GM19395 (cell line): ENCODE measurements at regions not wholly inside any gene's neighbourhood (a gene's known extent, or its start where the extent isn't known, plus 50 kb on each side); places are given as distances from the start of the nearest gene placed in this dataset.

ENCODE experiments used
- ATAC-seq: cut with Tn5 transposase; IDR thresholded peaks from one replicate; pipeline ENCODE4 v1.9.1; 2021; ENCODE audit warnings: mild to moderate bottlenecking, moderate library complexity; ENCODE audit not compliant: unreplicated experiment

DNA sequence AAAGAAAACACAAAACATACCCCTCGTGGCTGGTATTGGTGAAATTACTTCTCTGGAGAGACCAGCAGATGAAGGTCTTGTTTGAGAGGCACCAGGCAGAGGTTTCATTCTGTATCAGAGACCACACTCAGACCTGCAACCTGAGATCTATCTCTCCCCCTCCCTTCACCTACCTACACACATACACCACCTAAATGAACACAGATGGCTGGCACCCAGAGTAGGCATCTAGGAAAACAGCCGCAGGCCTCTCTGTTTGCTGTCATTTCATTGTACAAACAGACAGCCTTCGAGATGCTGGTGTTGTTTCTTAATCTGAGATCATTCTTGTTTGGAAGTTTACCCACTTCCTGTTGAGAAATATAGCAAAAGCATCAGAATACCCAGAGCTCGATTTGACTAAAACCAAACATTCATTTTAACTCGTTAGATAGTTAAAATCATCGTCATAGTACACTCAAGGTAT, 173.9 kb upstream of the SLC25A13 start:
- peak; percentile 72 for ATAC-seq

DNA sequence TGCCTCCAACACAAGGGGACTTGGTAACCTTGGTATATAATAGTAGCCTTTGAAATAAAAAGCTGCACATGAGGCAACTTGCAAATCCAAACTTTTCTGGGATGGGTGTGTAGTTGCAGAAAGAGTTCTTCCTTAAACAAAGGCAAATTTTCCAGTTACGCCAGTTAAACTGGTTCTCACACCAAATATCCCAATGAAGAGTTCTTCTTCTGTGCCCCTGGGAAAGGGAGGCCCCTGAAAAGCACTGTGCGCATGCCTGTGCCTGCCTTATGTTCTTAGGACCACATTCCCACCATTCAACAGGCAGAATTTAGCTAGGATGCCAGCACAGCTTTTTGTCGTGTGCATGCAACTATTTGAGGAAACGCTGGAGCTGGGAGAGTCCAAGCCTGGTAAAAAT, 164.8 kb upstream of the SLC25A13 start:
- ATAC-seq, result no peak

DNA sequence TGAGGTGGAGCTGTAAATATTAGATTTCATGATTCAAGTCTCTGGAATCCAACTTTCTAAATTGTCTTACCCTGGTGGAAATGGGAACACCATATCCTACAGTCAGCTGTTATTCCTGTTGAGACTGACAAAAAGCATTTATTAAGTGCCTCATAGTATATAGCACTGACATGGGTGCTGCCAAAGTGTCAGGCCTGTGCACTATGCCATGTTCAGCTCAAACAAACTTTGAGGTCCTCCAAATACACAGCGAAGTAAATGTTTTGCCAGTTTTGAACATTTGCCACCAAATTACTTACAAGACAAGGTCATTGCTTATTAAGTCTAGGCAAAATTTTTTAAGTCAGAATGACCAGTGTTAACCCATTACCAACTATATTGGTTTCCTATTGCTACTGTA, 162.9 kb upstream of the SLC25A13 start:
- ATAC-seq, result no peak

DNA sequence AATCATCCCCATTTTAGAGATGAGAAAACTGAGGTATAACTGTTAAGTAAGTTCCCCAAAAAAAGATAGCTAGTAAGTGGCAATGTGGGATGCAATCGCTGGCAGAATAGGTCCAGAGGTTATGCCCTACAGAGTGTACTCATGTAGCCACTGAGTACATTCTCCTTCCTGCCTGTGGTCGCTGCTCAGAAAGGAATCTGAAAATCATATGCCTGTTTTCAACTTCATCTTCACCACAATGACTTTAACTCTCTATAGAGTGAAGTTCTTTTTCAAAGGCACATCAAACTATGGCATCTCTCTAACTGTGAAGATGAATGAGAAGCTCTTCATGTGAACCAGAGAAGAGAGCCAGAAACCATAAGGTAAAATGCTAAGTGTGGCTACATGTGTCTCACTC, 162.2 kb upstream of the SLC25A13 start:
- no peak for ATAC-seq

DNA sequence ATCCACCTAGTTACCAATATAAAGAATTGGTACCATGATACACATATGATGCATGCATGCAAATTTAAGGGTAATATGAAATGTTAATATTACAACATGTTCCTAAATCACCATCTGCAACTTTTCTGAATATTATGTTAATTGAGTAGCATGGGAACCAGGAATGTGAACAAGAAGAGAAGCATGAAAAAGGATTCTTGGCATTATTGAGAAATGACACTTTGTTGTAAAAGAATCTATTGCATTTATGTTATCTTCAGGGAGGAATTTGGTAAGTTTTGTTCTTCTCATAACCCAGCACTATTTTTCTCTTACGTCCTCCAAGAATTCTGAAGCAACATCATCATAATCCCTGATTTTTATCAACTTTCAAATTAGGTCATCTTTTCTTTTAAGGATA, 159.9 kb upstream of the SLC25A13 start:
- ATAC-seq, result no peak

DNA sequence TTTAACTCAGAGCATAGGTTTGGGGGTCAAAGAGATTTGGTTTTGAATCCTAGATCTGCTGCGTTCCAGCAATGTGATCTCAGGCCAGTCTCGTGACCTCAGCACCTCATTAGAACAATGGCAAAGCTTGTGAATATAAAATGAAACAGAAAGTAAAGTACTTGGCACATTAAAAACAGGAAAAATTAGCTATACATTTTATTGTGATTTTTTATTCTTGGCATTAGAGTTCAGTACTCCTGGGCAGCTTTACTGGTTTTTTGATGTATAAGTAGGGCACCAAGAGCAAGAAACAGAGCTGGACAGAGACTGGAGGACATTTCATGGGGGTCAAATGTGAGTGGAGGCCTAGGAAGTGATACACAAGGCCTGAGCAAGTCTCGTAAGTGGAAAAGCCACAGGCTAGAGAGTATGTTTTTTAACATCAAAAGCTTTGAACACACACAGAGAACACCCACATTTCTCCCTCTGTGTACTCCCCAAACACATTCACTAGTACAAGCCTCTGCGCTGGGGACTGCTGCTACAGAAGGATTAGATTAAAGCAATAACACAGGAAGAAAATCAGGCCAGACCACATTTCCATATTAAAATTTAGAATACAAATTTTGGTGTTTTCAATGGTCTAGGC, 157.2 kb upstream of the SLC25A13 start:
- no peak for ATAC-seq

DNA sequence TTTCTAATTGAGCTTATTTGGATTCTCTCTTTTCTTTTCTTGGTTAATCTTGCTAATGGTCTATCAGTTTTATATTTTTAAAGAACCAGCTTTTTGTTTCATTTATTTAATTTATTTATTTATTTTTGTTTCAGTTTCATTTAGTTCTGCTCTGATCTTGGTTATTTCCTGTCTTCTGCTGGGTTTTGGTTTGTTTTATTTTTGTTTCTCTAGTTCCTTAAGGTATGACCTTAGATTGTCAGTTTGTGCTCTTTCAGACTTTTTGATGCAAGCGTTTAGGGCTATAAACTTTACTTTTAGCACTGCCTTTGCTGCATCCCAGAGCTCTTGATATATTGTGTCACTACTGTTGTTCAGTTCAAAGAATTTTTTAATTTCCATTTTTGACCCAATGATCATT, 149.7 kb upstream of the SLC25A13 start:
- ATAC-seq, result no peak

DNA sequence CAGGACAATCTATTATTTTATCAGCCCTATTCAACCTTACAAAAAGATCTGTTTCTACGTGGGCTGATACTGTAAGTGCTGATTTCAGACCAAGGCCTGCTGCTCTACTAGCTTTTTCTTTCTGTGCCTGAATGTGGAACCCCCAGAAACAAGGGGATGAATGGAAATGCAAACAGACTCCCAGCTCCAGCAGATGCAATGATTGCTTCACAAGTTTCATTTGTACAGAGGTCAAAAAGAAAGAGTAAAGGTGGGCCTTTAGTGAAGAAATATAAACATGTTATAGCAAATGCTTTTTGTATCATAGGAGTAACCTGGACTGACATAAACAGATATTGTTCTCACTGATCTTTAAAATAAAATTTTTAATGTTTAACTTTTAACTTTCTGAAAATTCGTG, 130.2 kb upstream of the SLC25A13 start:
- ATAC-seq, result no peak

DNA sequence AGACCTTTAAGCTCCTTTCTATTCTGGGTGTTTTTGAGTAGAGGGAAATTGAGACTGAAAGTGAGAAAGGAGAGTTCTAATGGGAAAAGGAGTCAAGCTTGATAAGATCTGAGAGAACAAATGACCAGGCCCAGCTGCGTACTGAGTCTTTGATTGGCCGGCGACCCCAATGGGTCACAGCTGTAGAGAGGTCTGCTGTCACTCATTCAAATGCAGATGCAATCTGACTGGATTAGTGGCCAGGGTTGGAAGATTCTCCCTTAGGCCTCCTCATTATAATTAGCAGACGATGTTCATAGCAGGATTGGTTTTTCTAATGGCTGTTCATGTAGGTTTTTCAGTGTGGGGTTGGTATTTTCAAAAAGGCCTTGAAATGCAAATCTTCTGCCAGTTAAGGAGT, 127.2 kb upstream of the SLC25A13 start:
- no peak for ATAC-seq

DNA sequence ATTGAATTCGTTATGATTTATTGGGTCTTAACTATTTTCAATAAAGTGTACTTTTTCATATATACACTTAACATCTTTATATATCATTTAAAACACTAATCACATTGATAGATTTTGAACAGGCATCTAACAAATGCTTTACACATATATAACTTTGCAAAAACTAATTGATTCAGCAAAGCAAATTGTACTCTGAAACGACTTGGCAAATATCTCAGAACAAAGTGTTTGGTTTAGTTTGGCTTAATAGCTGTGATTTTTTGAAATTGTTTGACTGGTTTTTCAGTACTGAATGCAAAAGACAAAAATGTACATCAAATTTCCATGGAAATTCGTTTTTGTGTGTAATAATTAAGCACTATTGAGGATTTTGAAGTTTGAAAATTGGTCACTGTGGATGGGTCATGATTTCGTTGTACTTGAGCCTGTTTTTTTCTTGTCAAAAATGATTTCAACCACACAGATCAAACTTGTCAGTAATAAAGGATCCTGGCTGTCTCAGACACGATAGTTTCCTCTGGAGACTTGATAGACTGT, 125.3 kb upstream of the SLC25A13 start:
- no peak for ATAC-seq

DNA sequence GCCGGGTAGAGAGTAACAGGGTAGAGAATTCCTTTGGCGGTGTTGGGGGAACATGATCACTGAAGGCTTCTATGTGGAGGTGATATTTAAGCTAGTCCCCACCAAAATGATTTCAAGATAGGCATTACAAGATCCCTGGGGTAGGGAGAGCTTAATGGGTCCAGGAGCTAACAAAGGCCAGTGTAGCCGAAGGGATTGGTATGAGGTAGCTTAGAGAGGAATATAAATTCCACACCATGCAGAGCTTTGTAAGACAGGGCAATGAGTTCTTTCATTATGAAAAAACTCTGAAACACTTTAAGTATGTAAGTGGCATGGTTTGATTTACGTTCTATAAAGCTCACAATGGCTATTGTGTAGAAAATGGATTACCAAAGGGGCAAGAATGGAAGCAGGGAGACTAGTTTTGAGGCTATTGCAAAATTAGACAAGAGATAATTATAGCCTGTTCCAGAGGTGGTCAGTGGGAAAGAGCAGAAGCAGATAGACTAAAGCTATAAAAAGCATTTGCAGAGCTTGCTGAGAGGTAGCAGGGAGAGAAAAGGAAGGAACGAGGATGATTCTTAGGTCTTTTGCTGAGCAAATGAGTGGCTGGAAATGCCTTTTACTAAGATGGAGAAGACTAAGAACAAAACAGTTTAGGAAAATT, 119.7 kb upstream of the SLC25A13 start:
- no peak for ATAC-seq

DNA sequence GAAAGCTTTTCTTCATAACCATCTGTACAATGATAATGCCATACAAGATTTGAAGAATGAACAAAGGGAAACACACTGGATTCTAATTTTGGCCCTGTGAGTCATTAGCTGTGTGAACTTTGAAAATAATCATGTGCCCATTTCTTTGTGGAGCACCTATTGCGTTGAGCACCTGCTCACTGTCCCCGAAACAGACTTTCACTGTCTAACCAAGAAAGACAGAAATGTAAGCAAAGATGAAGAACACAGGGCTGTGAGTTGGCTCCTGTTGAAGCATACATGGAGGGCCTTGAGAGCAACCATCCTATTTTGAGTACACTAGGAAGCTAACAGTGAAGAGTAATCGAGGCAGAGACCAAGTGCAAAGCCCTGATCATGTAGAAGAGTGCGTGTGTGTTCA, 118.4 kb upstream of the SLC25A13 start:
- ATAC-seq, result no peak

DNA sequence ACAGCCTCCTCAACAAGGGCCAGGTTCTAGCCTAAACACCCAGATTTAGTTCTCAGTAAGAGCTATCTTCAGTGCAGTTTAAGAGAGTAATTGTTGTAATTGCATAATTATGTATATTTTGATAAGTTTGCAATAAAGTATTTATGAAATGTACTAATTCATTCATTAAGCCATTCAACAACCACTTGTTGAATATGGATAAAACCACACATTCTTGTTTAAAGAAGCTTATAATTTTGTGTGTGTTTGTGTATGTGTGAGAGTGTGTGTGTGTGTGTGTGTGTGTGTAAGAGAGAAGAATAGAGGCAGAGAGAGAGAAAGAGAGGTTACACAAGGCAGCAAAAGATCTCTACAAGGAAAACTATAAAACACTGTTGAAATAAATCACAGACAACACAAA, 115.0 kb upstream of the SLC25A13 start:
- ATAC-seq, result no peak

DNA sequence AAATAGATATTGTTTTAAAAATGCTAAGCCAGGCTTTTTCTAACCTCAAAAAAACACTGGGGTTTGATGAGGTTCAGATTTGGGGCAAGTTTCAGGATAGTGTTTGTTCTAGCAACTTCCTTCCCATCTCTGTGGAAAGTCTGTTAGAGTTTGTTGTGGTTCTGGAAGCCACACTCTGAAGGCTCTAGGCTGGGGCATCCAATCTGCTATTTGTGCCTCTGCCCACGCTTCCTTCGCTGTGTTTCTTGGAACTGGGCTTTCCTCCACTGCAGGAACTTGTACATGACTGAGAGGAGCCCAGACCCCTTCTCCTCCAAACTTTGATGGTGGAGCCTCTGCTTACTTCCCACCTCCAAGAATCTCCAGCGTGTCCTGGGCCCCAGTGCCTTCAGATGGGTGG, 108.5 kb upstream of the SLC25A13 start:
- ATAC-seq, result no peak

DNA sequence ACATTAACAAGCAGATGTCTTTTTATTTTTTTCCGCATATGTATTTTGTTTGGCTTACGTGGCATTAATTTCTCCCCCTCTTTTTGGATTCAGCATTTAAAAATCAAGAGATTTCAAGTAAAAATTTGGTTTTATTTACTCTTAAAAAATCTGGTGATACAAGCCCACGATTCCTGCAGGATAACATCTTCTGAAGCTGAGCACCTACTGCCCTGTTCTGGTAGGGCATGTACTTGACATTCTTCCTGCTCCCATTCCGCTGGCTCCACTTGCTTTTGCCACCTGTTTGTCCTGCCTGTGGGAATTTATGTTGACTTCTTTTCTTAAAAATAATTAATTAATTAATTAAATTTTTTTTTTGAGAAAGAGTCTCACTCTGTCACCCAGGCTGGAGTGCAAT, 105.2 kb upstream of the SLC25A13 start:
- ATAC-seq, result no peak

DNA sequence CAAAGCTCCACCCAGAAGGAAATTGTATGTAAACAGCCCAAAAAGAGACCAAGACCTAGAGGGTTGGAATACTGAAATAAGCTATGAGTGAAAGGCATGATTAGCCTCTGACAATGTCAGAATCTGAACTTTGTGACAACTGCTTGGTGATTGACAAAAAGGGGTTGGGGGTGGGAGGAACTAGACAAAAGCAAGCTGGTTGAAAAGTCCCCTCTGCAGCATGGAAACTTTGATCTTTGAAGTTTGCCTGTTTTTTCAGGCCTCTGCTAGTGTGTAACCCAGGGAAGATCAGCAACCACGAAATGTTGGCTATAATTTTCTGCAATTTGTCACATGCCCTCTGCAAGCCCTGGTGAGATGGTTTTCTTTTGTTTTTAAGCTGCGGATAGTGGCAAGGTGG, 104.8 kb upstream of the SLC25A13 start:
- no peak for ATAC-seq

DNA sequence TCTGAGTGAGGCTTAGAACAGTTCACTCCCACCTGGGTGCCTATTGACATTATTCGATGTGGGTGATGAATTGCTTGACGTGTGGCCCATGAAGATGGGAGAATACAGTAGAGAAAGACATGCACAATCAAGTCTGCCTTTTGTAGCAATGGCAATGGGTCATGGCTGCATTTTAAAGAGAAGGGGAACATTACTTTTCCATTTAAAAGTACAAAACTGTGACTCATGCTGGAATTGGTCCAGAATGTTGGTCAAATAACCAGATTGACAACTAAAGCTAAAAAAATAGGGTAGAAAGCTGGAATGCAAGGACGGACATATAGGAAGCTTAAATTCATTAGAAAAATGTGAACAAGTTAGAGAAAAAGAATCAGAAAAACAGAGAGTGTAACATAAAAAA, 104.1 kb upstream of the SLC25A13 start:
- ATAC-seq, result no peak

DNA sequence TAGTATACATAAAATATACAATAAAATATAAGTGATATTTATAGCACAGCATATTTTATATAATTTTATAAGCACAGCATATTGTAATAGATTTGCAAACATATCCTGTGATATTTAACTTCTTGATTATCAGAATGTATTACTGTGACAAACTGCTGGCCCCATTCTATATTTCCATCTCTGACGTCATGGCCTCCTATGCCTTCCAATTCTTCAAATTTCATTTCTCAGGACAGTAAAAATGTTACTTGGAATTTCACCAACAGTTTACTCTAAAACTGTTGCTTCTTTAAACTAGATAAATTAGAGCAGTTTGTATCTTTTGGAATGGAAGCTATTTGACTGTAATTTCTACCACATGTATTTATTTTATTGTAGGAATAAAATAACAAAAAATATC, 102.5 kb upstream of the SLC25A13 start:
- ATAC-seq, result no peak

DNA sequence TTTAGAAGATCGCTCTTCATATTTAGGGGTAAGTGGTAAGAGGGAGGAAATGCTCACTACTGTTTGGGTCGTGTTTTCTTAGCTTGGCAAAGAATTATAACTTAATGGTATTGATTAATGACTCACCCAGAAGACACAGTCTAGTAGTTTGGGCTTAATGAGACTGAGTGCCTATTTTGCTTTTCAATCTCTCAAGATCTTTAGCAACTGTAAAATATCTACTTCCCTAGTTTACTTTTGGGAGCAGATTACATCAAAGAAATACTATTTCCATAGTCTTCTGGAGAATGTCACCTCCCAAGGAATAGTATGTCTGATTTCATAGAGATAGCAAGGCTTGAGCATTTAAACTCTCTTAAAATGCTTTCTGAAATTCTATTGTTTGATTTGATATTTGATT, 100.5 kb upstream of the SLC25A13 start:
- no peak for ATAC-seq

DNA sequence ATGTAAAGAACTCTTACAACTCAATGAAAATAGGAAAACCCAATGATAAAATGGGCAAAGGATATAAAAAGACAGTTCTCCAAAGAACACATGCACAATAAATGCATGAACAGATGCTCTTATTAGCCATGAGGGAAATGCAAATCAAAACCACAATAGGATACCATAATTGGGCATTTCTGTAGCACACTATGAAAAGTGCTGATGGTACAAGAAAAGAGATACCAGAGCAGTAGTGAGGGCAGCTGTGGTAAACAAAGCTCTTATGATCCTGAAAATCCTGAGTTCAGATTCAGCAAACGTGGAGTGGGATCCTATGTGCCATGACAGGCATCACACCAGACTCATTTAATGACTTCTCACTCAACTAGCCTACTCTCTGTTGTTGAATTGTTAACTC, 96.7 kb upstream of the SLC25A13 start:
- ATAC-seq, result no peak

DNA sequence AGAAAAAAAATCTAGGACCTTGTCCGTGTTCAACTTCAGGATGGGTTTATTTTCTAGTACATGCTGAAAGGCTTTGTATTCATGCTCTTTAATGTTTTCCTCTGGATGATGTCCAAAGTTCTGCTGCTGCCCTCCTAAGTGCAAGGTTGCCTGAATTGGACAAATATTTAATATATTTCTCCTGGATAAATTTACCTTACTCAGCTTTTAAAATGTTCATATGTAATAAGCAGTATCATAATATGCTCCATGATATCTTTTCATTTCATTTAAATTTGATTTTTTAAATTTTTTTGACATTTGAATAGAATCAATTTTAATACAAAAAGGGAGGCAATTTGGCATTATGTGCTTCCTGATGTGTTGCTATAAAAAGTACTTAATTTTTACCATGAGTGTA, 95.9 kb upstream of the SLC25A13 start:
- no peak for ATAC-seq

DNA sequence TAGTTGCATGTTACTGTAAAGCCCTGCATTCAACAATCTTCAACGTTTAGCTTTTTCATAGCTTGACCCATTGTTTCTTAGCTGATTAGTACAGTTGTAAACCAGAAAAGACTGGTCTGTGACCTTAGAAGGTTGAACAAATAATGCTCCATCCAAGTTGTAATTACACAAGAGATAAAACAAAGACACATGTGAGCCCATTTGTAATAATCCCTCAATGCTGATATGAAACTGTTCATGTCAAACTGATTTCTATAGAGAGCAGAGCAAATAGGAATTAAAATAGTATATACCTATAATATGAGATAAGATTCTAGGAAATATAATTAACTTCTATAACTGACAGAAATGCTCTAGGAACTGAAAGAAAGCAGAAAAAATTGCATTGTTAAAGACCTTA, 94.7 kb upstream of the SLC25A13 start:
- ATAC-seq, result no peak

DNA sequence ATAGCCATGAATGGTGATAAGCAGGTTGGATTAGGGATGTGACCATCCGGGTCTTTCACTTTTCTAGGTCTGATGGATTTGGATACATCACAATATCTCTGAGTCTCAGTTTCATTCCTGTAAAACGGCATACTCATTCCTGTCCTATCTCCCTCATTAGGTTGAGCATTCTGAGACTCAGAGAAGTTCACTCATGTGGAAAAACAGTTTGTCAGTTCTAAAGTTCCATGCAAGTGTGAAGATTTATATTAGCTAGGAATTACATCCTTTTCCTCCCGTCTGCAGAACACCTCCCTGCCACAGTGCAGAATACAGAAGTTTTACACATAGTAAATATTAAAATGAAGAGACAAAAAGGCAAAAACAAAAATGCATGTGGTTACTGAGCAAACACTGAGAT, 94.2 kb upstream of the SLC25A13 start:
- no peak for ATAC-seq
